ENCODE measurements at regions not wholly inside any gene's neighbourhood (a gene's known extent, or its start where the extent isn't known, plus 50 kb on each side); places are given as distances from the start of the nearest gene placed in this dataset.

- Histone ChIP-seq H2AFZ (peak overlapping the region; percentile 72), H3K9me2 (ENCODE audit: insufficient read depth) (no peaks in the 10 kb centered on the region), H3K9ac (peak overlapping the region; percentile 49), H3K9me3 (ENCODE audit: low read depth) (no peaks in the 10 kb centered on the region), H3K4me1 (ENCODE audit: insufficient read depth) (peaks cover 46% of the 10 kb centered on the region), H3K4me2 (ENCODE audit: unreplicated experiment) (peak overlapping the region; percentile 80), H3K4me3 (peak overlapping the region; percentile 67), H3K27me3 (replicated peaks; ENCODE audit: insufficient read depth) (no peaks in the 10 kb centered on the region), H3K79me2 (ENCODE audit: insufficient read depth) (no peaks in the 10 kb centered on the region), H4K20me1 (ENCODE audit: insufficient read depth) (no peaks in the 10 kb centered on the region), H3K36me3 (ENCODE audit: low read depth) (no peaks in the 10 kb centered on the region), H3K27ac (peak overlapping the region; percentile 45), H3F3A (ENCODE audit: insufficient read depth) (peaks cover 30% of the 10 kb centered on the region)
- in situ Hi-C loops (cut with MboI) = no loop called here
- TF ChIP-seq EZH2phosphoT487 (IDR thresholded peaks at IDR 0.05; ENCODE audit: insufficient read depth, low read depth) (no peak), EZH2 (IDR thresholded peaks at IDR 0.05; ENCODE audit: insufficient read depth, poor library complexity, severe bottlenecking) (no peak)
- DNase-seq = peak; percentile 86
- 2 to 5% methylated on average over 5 of the region's 5 CpGs for WGBS, 2 experiments (ENCODE audit: low coverage in 1 of 2, low lambda C conversion rate in 2 of 2, missing lambda C conversion rate in 2 of 2)
Observed at GRCh38 chr5:124655921-124656511, 90.4 kb downstream of the ZNF608 start.

DNA sequence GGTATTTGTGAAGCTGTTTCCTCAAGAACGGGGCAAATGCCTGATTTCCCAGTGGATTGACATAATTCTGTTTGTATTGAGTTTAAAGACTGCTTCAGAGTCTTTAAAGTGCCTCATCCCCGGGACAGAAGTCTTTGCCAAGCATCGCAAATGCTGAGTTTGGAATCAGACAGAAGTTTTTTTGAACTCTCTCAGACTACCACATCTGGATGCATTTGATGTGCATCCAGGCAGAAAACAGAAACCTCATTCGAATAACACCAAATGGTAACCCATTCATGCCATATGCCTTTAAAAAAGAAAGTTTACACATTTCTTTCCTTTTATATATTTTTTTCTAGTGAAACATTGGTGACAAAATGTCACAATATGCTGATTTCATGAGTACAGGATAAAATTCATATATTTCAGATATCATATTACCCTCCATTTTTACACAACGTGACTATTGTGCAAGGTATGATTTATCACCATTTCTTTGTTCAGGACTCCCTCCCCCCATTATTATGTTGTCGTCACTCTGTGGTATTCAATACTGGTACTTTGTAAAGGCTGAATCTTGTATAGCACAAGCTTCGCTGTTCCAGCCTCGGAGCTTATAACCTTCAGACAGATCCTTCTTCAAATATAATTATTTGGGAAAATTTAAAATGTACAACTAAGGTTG lies 91.1 kb downstream of the ZNF608 start:
- Histone ChIP-seq H3K9ac (peak overlapping the region; percentile 49), H3K4me2 (ENCODE audit: unreplicated experiment) (peak overlapping the region; percentile 80), H2AFZ (peak overlapping the region; percentile 72), H3K9me3 (ENCODE audit: low read depth) (no peaks in the 10 kb centered on the region), H3K27ac (peak overlapping the region; percentile 45), H3K36me3 (ENCODE audit: low read depth) (no peaks in the 10 kb centered on the region), H3K79me2 (ENCODE audit: insufficient read depth) (no peaks in the 10 kb centered on the region), H3K4me1 (ENCODE audit: insufficient read depth) (peaks cover 46% of the 10 kb centered on the region), H3K27me3 (replicated peaks; ENCODE audit: insufficient read depth) (no peaks in the 10 kb centered on the region), H3F3A (ENCODE audit: insufficient read depth) (peaks cover 31% of the 10 kb centered on the region), H3K4me3 (peak overlapping the region; percentile 67), H4K20me1 (ENCODE audit: insufficient read depth) (no peaks in the 10 kb centered on the region), H3K9me2 (ENCODE audit: insufficient read depth) (no peaks in the 10 kb centered on the region)
- 12 to 13% methylated on average over 8 of the region's 8 CpGs for WGBS, 2 experiments (ENCODE audit: low coverage in 1 of 2, low lambda C conversion rate in 2 of 2, missing lambda C conversion rate in 2 of 2)
- peak; percentile 47 for DNase-seq
- in situ Hi-C loops (cut with MboI) = no loop called here
- TF ChIP-seq EZH2 (IDR thresholded peaks at IDR 0.05; ENCODE audit: insufficient read depth, poor library complexity, severe bottlenecking) = no peak
- TF ChIP-seq EZH2phosphoT487 (IDR thresholded peaks at IDR 0.05; ENCODE audit: insufficient read depth, low read depth) = no peak

DNA sequence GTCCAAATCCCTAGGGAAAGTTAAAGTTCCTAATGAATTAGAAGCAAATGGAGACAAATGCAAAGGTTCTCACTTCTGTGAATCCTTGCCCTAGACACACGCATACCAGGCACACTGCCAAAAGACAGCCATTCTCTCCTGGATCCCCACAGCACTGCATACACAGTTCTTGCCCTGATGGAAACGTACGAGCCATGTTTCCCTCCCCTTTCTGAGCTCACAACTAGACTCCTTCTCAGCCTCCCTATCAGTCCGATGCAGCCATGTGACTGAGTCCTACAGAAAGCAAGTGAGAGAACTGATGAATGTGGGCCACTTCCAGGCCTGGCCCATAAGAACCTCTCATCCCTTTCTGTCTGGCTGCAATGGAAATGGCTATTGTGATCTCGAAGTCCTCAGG lies 92.0 kb downstream of the ZNF608 start:
- no peak for DNase-seq
- Histone ChIP-seq H3F3A (ENCODE audit: insufficient read depth) (peaks cover 41% of the 10 kb centered on the region), H3K4me2 (ENCODE audit: unreplicated experiment) (no peak overlapping the region), H2AFZ (no peak overlapping the region), H3K9ac (no peak overlapping the region), H4K20me1 (ENCODE audit: insufficient read depth) (no peaks in the 10 kb centered on the region), H3K9me2 (ENCODE audit: insufficient read depth) (no peaks in the 10 kb centered on the region), H3K4me1 (ENCODE audit: insufficient read depth) (peaks cover 46% of the 10 kb centered on the region), H3K9me3 (ENCODE audit: low read depth) (no peaks in the 10 kb centered on the region), H3K4me3 (no peak overlapping the region), H3K27me3 (replicated peaks; ENCODE audit: insufficient read depth) (no peaks in the 10 kb centered on the region), H3K27ac (no peak overlapping the region), H3K36me3 (ENCODE audit: low read depth) (no peaks in the 10 kb centered on the region), H3K79me2 (ENCODE audit: insufficient read depth) (no peaks in the 10 kb centered on the region)
- in situ Hi-C loops (cut with MboI) = no loop called here
- WGBS, 2 experiments (ENCODE audit: low coverage in 1 of 2, low lambda C conversion rate in 2 of 2, missing lambda C conversion rate in 2 of 2) = 87 to 90% methylated on average over 5 of the region's 5 CpGs
- TF ChIP-seq EZH2 (IDR thresholded peaks at IDR 0.05; ENCODE audit: insufficient read depth, poor library complexity, severe bottlenecking) = no peak
- TF ChIP-seq EZH2phosphoT487 (IDR thresholded peaks at IDR 0.05; ENCODE audit: insufficient read depth, low read depth) = no peak

GRCh38 chr5:124653666-124654065 lies 92.8 kb downstream of the ZNF608 start:
- Histone ChIP-seq H3K4me2 (ENCODE audit: unreplicated experiment) (no peak overlapping the region), H4K20me1 (ENCODE audit: insufficient read depth) (no peaks in the 10 kb centered on the region), H3K27ac (no peak overlapping the region), H3K9me2 (ENCODE audit: insufficient read depth) (no peaks in the 10 kb centered on the region), H3K79me2 (ENCODE audit: insufficient read depth) (no peaks in the 10 kb centered on the region), H3K27me3 (replicated peaks; ENCODE audit: insufficient read depth) (no peaks in the 10 kb centered on the region), H3K4me3 (no peak overlapping the region), H3K9me3 (ENCODE audit: low read depth) (no peaks in the 10 kb centered on the region), H2AFZ (no peak overlapping the region), H3K36me3 (ENCODE audit: low read depth) (no peaks in the 10 kb centered on the region), H3K9ac (no peak overlapping the region), H3F3A (ENCODE audit: insufficient read depth) (peaks cover 47% of the 10 kb centered on the region), H3K4me1 (ENCODE audit: insufficient read depth) (peaks cover 49% of the 10 kb centered on the region)
- in situ Hi-C loops (cut with MboI) = no loop called here
- DNase-seq = no peak
- 98 to 100% methylated on average over 3 of the region's 3 CpGs for WGBS, 2 experiments (ENCODE audit: low coverage in 1 of 2, low lambda C conversion rate in 2 of 2, missing lambda C conversion rate in 2 of 2)
- TF ChIP-seq EZH2phosphoT487 (IDR thresholded peaks at IDR 0.05; ENCODE audit: insufficient read depth, low read depth) (no peak), EZH2 (IDR thresholded peaks at IDR 0.05; ENCODE audit: insufficient read depth, poor library complexity, severe bottlenecking) (no peak)
